Stimulated activated CD8-positive, alpha-beta memory T cell treated with anti-CD3 and anti-CD28 coated beads, Interleukin-2, amount 100 ng/mL, for 1 hour (primary cell): ENCODE measurements at regions not wholly inside any gene's neighbourhood (a gene's known extent, or its start where the extent isn't known, plus 50 kb on each side); places are given as distances from the start of the nearest gene placed in this dataset.

Source experiments
- DNase-seq, 2 donors: peaks; one replicate each; pipeline ENCODE4 v3.0.0-alpha.2; 2020; ENCODE audit warnings: low read depth in 2 of 2

DNA sequence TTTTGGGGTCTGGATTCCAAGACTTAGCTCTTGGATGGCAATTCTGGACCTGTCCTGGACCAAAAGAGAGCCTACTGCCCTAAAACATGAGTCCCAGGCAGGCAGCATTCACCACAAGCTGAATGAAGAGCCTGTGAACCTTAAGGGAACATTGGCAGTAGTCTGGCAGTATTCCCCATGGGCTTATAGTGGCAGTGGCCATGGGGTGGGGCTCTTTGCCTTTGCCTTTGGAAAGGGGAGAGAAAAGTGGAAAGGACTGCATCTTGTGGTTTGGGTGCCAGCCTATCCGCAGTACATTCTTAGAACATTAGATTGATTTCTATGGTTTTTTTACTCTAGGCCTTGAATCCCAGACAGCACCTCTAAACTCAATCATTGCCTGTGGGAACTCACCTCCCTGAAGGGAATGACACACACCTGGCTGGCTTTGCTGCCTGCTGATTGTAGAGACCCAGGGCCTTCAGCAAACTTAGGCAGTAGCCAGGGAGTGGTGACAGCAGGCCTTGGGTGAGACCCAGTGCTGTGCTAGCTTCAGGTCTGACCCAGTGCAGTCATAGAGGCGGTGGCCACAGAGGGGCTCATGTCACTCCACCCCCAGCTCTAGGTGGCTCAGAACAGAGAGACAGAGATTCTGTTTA, 216.3 kb downstream of the CETN3 start:
- DNase-seq = no peak

DNA sequence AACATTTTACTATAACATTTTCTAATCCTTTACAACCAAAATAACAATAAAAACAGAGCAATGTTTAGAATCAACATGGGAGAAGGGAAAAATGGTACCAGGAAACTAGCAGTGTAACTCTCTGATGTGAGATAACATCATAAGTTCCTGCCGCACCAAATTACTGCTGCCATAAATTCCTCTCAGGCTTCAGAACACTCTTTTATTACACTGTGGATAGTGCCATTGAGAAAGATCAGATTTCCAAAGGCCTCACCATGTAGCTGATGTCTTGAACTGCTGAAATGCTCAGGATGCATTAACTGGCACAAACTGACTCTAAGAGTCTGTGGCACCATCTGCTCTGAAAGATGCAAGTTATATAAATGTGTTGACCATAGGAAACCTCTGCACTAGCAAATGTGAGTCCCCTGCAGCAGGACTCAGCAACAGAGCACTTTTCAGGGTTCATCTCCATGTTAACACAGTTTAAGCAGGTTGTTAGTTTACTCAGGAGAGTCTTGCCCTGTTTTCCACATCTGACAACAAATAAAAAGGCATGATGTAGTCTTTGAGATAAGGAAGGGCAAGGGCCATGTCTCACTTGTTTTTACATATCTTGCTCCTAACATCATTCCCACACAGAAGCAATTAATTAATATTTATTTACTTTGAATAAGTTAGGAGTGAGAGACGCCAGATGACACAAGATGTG, 218.1 kb downstream of the CETN3 start:
- DNase-seq = no peak

DNA sequence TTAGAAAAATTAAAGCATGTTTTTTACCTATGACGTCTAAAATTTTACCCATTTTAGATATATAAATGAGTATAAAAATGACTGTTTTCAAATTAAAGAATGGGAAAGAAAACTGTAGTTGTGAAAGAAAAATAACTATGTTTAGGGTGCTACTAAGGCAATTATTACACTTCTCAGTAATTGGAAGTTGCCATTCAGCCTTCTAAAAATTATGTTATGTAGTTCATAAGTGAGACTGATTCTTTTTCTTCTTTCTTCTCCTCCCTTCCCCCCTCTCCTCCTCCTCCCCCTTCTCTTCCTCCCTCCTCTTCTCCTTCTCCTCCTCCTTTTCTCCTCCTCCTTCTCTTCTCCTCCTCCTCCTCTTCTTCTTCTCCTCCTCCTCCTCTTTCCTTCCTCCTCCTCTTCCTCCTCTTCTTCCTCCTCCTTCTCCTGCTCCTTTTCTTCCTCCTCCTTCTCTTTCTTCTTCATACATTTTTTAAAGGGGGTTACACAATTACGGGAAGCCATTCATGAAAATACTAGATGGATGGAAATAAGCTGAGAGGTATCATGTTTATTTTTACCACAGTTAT, 223.6 kb downstream of the CETN3 start:
- no peak for DNase-seq

DNA sequence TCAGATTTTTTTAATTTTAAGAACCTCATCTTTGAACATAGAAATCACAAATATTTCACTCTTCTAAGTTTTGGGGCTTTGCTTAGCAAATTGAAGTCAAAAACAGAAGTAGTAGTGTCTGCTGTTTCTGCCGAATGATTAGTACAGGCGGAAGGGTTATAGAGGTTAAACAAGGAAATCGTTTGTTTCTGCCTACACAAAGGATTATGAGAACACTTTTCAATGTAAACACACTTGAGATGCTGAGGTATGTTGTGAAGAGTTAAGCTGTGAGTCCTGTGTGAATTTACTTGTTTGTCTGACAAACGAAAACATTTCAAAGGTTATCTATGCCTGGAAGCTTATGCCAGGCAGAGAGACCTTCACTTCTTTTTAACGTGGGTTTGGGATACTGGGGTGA, 224.8 kb downstream of the CETN3 start:
- DNase-seq = no peak

DNA sequence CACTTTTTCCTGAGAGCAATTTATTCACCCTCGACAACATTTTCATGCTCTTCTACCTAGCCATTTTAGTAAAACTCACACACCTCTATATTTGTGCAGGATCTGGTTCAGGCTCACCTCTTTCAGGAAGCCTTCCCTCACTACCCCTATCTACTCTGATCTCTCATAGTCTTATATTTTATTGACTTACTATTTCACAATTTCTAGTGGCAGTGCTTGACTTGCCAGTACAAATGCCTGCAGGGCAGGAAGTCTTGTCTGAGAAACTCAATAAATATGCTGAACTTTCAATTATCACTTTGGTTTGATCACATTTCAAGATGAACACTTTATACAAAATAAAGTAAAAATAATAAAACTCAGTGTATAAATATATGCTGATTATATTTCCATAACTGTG, 226.8 kb downstream of the CETN3 start:
- DNase-seq = no peak

DNA sequence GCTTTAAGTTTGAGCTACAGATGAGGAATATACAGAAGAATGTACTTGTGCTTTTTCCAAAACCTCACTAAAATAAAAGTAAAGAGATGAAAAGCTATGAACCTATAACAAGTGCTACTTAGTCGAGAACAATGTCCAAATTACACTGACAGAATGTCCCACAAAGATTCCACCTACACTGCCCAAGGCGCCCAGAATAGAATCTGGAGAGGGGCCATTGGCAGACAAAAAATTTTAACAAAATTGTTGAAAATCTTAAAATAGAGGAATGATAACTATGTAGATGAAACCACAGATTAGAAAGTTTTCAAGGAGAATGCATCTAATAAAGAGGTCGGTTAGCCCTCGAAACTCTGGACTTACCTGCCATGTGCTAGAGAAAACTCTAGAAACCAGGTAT, 235.3 kb downstream of the CETN3 start:
- DNase-seq = no peak

DNA sequence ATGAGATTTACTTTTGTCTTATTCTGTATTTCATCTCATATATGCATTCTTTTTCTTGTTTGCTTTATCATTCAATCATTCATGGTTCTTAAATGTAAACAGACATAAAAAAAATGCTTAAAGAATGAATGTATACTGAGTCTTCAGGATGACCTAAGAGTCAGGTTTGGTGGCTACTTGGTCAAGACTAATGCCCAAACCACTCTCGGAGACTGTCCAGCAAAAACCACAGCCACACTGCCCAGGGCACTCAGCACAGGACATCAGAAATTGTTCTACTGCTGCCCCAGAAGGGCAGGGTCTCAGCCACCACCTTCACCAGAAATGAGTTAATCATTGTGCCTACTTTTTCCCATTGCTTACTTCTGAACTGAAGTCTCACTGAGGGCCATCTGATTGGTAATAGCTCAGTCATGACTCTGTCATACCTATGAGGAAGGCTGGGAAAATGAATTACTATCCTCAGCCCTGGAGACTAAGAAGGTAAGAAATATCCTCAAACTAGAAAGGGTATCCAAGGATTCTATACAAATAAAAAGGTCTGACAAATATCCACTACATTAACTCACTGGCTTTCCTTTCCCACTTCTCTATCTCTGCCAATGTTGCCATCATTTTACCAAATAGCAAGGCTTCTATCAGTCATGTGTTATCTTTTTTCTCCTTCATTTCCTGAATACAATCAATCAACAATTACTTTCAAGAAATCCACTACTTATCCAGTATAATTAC, 236.1 kb downstream of the CETN3 start:
- DNase-seq = no peak

DNA sequence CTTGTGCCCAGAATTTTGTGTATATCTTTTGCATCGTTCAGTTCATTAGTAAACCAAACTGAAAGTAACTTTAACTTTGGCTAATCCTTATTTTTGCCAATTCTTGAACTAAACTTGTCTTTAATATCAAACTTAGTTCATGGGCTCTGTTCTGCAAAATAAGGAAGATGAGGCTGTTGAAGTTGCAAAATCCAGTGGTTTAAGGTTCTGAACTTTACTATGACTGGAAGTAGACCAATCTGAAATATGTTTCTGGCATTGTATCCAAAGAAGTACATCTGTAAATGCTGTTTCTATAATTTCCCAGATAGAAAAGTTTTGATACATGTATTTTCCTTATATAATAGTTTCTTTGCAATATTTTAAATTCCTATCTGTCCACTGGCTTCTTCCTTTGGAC, 238.1 kb downstream of the CETN3 start:
- no peak for DNase-seq

DNA sequence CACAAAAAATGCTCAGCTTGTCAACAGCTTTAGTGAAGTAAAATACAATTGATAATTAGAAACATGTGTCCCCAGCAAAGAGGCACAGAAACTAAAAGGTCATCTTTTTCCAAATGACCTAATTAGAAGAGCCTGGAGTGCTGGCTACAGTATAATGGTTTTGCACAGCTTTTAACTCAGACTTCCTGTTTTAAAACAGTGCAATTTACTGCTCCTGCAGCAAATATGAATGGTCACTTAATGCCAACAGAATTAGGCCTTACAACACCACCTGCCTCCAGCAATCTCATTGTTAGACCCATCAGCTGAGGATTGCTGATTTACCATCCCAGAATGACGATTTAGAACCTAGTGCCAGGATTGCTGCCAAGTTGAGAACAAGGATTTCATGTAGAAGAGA, 239.3 kb downstream of the CETN3 start:
- DNase-seq = no peak

DNA sequence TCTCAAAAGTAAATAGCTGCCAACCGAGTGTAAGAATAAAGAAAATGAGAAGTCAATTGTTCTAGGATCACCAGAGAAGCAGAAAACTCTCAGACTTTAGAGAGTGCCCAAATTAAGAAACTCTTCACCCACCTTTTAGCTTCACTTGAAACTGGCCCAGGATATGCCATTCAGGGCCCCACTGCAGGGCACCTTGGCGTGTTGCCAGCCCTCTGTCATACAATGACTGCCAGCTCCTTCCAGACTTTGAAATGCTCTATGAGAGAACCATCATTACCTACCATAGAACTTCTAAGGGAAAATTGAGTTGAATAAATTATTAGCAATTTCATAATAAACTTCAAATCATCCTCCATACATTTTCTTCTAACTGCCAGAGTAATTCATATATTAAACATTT, 240.5 kb downstream of the CETN3 start:
- no peak for DNase-seq

DNA sequence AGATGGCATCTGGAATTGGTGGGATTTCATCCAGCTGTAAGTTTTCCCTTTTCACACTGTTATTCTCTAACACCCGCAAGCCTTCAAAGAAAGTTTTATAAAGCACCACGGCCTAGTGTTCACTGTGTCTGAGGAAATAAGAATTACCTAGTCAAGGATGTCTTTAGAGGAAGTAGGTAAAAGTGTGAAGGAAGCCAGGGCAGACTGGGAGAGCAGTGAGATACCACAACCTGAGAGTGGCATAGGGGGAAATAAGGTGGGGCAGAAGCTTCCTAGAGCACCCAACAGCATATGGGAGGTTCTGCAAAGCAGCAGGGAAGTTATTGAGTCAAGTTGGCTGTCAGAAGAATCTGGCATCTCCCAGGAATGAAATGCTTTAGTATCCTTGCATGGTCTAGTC, 241.2 kb downstream of the CETN3 start:
- DNase-seq = no peak

DNA sequence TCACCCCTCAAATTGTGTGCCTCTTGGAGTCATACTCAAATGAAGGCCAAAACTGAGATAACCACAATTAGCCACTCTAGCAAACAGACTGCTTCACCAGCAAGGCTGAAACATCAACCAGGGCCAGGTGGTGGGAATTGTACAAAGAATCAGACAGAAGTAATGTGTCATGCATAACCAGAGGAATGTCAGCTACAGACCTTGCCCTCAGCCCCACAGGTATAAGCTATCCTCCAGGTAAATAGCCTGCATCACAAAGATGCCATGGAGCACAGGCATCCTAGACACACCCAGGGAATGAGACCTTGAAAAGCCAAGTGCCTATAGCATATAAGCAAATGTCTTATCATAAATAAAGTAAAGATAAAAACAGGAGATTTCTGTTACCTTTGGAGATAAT, 242.7 kb downstream of the CETN3 start:
- no peak for DNase-seq

DNA sequence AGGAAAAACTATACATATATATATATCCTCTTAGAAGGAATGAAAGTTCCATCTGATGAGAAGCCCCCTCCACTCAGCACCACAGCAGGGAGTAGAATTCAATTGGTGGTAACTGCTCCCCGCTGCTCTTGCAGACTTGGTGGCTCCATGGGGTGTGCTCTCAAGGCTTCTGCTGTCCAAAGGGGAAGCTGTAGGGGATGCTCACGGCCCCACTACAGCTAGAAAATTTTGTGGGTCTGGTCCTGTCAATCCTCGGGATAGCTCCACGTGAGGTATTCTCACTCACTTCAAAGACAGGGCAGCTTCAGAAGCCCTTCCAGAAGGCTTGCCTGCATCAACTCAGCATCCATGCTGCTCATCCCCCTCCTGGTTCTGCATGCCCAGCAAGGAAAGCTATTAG, 247.2 kb downstream of the CETN3 start:
- no peak for DNase-seq

DNA sequence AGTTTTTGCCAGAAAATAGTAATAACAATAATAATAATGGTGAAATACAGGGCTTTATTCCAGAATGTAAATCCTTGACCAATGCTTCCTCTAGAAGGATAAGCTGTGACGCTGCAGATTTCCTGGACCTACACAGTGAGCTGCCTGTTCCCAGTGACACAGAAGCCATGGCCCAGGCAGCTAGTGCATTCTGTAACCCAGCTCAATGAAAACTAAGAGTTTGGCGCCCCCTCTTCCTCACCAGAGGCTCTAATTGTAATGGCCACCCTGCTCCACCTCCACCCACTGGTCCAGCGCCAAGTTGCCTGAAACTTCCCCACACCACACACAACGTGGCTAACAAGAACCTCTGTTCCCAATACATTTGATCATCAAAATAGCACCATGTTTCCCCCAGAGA, 248.1 kb downstream of the CETN3 start:
- DNase-seq = no peak

DNA sequence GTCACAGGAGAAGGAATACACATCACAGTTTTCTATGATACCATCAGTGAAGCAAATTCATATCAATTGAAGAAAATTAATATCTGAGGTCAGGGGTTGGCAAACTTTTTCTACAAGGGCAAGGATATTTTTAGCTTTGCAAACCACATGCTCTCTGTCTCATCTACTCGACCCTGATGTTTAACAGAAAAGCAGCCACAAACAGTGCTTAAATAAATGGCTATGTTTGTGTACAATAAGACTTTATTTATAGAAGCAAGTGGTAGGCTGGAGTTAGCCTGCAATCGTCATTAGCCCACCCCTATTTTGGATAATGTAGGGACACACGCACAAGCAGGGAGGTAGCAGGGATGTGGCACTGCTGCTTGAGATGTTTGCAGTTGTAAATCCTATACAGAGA, 251.4 kb downstream of the CETN3 start:
- DNase-seq = no peak

DNA sequence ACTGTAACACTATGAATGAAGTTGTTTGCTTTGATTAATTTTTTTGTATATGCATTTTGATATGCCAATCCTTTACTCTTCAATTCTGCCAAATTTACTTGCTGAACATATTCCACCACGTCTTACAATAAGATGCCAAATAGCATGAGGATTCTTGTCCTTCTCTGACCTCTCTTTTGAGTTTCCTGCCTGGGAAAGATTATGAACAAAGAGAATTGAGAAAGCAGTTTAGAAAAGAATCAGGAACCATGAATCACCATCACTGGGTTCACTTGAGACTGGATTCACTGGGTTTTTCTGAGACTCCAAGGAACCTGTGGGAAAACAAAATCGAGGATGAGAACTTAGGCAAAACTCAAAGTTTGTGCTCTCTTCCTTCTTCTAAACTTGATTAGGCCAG, 256.5 kb downstream of the CETN3 start:
- DNase-seq = no peak

DNA sequence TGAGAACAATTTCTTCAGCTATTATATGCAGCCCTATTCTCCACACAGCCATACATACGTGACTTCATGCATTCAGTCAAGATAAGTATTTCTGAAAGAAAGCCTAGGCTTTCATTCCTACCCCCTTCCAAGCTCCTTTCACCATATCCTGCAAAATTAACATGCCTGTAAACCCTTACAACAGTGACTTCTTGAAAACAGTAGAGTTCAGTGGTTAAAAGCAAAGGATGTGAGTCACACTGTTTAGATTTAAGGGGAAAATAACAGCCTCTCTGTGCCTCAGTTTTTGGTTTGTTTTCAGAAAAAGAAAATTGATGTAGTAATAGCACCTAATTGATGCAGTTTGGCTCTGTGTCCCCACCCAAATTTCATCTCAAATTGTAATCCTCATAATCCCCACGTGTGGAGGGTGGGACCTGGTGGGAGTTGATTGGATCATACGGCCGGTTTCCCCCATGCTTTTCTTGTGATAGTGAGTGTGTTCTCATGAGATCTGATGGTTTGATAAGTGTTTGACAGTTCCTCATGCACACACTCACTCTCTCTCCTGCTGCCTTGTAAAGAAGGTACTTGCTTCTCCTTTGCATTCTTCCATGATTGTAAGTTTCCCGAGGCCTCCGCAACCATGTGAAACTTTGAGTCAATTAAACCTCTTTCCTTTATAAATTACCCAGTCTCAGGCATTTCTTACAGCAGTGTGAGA, 264.8 kb downstream of the CETN3 start:
- DNase-seq = no peak

DNA sequence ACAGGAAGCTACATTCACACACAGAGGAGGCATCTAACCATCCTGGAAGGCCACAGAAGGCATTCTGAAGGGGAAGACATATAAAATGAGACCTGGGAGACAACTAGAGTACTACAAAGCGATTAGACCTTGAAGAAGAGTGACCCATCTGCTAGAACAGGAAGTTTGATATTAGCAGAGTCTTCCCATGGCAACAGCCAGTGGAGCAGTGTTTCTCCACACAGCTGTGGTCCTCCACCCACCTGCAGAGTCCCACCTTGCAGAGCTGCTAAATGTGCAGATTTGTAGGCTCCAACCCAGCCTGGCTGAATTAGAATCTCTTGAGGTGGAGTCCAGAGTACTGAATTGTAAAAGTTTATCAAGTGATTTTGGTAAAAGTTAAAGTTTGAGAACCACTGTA, 267.0 kb downstream of the CETN3 start:
- no peak for DNase-seq

DNA sequence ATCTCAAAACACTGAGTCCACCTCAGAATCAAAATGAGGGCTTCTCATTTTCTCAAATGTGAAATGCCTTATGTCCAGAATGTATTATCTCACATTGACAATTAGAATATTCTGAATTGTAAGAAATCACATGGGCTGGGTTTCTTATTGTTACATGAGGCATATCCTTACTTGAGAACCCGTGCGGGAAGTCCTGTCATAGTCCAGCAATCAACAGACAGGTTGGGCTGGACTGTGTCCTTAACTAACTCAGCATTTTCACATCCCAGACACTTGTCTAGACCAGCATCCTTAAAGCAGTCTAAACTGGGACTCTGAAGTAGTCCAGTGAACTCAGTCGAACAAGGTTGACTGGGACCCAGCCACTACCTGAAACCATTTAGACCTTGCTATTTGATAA, 267.6 kb downstream of the CETN3 start:
- no peak for DNase-seq

DNA sequence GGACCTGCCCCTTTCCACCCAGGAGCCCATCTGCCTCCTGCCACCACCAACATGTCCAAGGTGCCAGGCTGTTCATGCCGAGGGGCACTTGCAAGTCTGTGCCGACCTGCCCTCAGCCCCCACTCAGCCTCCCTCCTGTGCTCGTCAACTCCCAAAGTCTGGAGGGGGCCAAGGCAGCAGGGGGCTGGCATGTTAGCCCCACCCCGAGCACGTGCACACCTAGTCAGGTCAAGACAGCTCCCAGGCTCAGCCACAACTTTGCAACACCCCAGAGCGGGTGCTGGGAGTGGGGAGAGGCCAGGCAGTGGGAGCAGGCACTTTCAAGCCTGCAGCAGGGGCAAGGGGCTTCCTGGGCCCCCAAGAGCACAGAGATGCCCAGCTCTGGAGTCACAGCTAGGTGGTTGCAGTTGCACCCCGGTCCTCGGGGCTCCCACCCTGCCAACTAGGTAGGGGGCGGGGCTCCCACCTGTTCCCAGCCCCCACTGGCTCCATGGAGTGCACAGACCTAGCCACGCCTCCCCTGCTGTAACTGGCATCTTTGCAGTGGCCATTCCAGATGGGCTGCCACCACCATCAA, 272.5 kb downstream of the CETN3 start:
- DNase-seq = no peak

DNA sequence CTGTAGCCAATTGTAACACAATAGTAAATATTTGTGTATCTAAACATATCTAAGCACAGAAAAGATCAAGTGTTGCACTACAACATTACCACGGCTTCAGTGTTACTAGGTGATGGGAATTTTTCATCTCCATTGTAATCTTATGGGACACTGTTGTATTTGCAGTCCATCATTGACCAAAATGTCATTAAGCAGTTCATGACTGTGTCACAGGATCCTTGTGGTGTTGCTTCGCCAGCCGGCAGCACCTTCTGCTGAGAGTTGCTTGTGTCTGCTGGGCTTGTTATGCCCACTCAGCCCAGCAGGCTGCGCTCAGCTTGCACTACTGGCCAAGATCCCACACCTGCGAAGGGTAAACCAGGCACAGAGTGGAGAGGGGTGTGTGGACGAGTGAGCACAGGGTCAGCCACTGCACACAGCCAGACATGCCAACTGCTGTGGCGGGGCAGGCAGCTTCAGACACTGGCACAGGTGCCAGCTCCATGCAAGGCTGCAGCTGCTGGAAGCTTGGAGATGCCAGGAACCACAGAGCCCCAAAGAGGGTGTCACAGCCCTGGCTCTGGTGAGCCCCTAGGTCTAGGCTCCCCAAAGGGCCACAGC, 273.7 kb downstream of the CETN3 start:
- DNase-seq = no peak

DNA sequence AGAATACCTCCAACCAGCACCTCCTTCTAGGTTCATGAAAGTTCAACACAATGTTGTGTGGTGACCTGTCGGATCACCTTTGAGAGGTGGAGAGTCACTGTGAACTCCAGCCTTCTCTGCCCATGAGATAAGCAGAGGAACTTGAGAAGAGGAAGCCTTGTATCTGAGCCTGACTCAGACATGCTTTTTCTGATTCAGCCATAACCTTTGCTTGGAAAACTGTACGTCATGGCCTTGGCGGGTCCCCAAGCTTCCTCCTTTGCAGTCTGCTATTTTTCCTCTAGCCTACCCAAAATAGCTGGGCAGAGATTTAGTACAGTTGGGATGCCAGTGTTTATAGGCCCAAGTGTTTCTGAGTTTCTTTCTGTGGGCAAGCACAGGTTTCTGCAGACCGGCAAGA, 274.7 kb downstream of the CETN3 start:
- no peak for DNase-seq
